GM23248 (cell line): ENCODE measurements at regions not wholly inside any gene's neighbourhood (a gene's known extent, or its start where the extent isn't known, plus 50 kb on each side); places are given as distances from the start of the nearest gene placed in this dataset.

Source experiments
- EZH2 ChIP-seq: fragments of 200-600 bp; sonication (generic); IDR thresholded peaks from 2 replicates; pipeline ENCODE4 v1.6.1; 2018; ENCODE audit warnings: antibody characterized with exemption, mild to moderate bottlenecking; ENCODE audit not compliant: insufficient read depth, poor library complexity, severe bottlenecking
- EZH2phosphoT487 ChIP-seq: fragments of 200-600 bp; sonication (generic); IDR thresholded peaks from 2 replicates; pipeline ENCODE4 v1.6.1; 2018; ENCODE audit warnings: antibody characterized with exemption, moderate library complexity, mild to moderate bottlenecking, low read depth; ENCODE audit not compliant: insufficient read depth

DNA sequence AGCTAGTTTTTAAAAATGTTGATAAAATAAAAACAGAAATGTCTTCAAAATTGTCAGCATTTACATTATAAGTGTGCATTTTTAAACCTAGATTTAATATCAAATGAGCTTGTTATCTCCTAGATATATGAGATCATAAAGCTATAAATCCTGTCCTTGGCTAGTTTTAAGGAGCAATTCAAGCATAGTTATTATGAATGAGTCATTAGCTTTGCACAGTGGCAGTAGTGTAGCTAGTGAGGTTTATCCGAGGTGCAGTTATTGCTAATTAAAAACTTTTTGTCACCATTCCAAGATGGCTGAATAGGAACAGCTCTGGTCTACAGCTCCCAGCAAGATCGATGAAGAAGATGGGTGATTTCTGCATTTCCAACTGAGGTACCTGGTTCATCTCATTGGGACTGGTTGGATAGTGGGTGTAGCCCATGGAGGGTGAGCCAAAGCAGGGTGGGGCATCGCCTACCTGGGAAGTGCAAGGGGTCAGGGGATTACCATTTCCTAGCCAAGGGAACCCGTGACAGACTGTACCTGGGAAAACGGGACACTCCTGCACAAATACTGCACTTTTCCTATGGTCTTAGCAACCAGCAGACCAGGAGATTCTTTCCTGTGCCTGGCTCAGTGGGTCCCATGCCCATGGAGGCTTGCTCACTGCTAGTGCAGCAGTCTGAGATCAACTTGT, 108.8 kb upstream of the SYNCRIP start:
- TF ChIP-seq EZH2 = no peak
- no peak for TF ChIP-seq EZH2phosphoT487
